Motor neuron (in vitro differentiated cells): ENCODE measurements at regions not wholly inside any gene's neighbourhood (a gene's known extent, or its start where the extent isn't known, plus 50 kb on each side); places are given as distances from the start of the nearest gene placed in this dataset.
"Not testable (repeated sequence)": the region's sequence is repeated elsewhere in the genome, so short reads cannot be mapped to it uniquely, and the experiment has no call there.

Source experiments
- ATAC-seq, 8 experiments: fragments of 200-7000 bp; cut with Tn5 transposase; replicated peaks in 6 of 8; 2 replicates each; pipeline ENCODE4 v1.8.0; 2021; ENCODE audit warnings: mild to moderate bottlenecking in 8 of 8, moderate library complexity in 8 of 8
- H3K27ac ChIP-seq, 2 donors: fragments of 250-450 bp; sonication (Bioruptor Pico); 2 replicates each; pipeline ENCODE4 v1.9.0; 2021; ENCODE audit warnings: antibody characterized with exemption in 2 of 2, mild to moderate bottlenecking in 2 of 2, moderate library complexity in 1 of 2
- H3K4me1 ChIP-seq, 2 donors: fragments of 250-450 bp; sonication (Bioruptor Pico); replicated peaks in 1 of 2; 2 replicates each; pipeline ENCODE4 v1.6.1; 2021; ENCODE audit warnings: antibody characterized with exemption in 2 of 2, mild to moderate bottlenecking in 2 of 2, moderate library complexity in 1 of 2
- H3K4me3 ChIP-seq, 5 donors: fragments of 250-450 bp; sonication (Bioruptor Pico); 2 replicates each; pipeline ENCODE4 v1.9.0; 2021; ENCODE audit warnings: antibody characterized with exemption in 5 of 5, mild to moderate bottlenecking in 5 of 5, moderate library complexity in 4 of 5
- WGBS, 10 experiments: fragments of 450-650 bp; shearing (Covaris generic); methylation state at CpG; one replicate each; pipeline ENCODE4 v1.0.0; 2022; 5-methylcytosine and 5-hydroxymethylcytosine counted together
- in situ Hi-C, 9 experiments: fragments of 400-800 bp; cut with MboI; loops; one replicate each; pipeline ENCODE4 v1.15.0; 2021; ENCODE audit warnings: low sequenced_read_pairs in 9 of 9, low pct_unique_long_range_greater_than_20kb in 2 of 9; ENCODE audit not compliant: unreplicated experiment in 9 of 9

DNA sequence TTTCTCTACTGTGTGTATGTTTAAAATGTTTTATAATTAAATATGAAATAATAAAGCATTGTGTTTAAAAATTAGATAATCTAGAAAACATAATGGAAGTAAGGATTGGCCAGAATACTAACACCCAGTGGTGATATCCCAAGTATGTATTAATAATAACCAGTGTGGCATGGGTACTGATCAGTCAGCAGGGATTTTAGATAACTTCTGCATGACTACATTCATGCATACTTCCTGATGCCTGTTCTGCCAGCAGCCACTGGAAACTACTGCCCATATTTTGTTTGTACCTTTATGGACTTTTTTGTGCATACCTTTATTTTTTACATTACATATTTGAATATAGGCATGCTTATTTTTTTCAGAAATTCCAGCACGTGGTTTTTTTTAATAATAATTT, 156.6 kb upstream of the TMEM196 start:
- no peak for ATAC-seq
- in situ Hi-C loops = no loop called here
- 0 to 100% (median 45%) methylated on average over 1 of the region's 1 CpG; no CpG with 5 or more reads in 1 of the 10 experiments for WGBS, 10 experiments

DNA sequence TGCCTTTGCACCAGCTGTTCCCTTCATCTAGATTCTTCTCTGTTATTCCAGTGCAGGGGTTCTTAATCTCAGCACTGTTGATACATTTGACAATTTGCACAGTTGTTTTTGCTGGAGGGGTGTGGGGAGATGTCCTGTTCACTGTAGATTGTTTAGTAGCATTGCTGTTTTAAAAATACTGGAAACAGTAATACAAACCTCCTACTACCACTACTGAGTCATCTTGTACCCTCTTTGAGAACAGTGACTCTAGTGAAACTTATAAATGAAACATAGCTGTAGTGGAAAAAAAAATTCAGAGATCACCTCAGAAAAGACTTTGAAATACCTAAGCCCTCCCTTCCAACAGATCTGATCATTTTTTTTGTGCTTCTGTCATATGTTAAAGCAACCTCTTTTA, 154.8 kb upstream of the TMEM196 start:
- no peaks in the 10 kb centered on the region for H3K4me1 ChIP-seq
- ATAC-seq = no peak
- H3K4me3 ChIP-seq = no peak overlapping the region
- H3K27ac ChIP-seq = no peak overlapping the region
- in situ Hi-C loops = no loop called here

More for the DNA sequence above, 156.6 kb upstream of the TMEM196 start:
- no peak overlapping the region for H3K4me3 ChIP-seq
- H3K4me1 ChIP-seq = no peaks in the 10 kb centered on the region
- H3K27ac ChIP-seq = no peak overlapping the region

DNA sequence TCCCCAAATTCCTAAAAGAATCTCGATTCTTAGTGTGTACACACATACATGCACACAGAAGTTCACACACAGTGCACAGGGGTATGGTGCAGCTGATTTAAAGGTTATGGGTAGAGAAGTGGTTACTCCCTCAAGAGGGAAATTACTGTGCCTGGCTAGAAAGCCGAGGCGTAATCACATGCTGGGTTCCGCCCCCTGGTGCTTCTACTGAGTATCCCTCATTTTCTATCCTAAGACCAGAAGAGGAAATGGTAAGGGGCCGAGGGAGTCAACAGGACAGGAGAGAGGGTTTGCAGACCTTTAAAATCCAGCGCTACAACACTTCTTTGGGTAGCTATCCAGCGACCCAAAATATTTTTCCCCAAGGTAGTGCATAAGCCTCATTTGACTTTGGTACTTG, 147.3 kb upstream of the TMEM196 start:
- Histone ChIP-seq H3K4me3 (no peak overlapping the region), H3K27ac (no peak overlapping the region), H3K4me1 (peaks cover 4 to 8% of the 10 kb centered on the region in 2 donors)
- ATAC-seq = no peak
- 78 to 100% (median 89%) methylated on average over 2 to 6 of the region's 7 CpGs; no CpG with 5 or more reads in 4 of the 10 experiments for WGBS, 10 experiments
- in situ Hi-C loops = no loop called here

DNA sequence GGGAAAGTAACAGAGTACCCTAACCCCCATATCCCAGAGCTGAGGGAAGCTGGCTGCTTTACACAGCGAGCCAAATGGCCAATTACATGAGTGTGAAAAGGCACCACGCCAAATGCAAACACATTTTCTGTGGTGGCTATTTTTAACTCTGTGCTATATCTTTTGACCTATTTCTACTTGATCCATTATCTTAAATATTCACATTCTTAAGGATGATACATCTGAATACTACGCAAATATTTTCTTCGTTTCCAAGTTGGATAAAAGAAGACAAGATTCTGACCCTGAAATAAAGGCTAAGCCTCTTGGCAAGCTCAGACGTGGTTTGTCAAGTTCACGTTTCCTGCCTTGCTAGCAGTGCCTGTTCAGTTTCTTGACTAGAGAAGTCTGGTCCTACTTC, 146.7 kb upstream of the TMEM196 start:
- Histone ChIP-seq H3K4me1 (peaks cover 6 to 10% of the 10 kb centered on the region in 2 donors), H3K4me3 (no peak overlapping the region), H3K27ac (no peak overlapping the region)
- in situ Hi-C loops = no loop called here
- WGBS, 10 experiments = 16 to 98% (median 86%) methylated on average over 1 to 6 of the region's 6 CpGs; no CpG with 5 or more reads in 1 of the 10 experiments
- peak in 2 of 8 experiments; percentile 24 to 61 for ATAC-seq

DNA sequence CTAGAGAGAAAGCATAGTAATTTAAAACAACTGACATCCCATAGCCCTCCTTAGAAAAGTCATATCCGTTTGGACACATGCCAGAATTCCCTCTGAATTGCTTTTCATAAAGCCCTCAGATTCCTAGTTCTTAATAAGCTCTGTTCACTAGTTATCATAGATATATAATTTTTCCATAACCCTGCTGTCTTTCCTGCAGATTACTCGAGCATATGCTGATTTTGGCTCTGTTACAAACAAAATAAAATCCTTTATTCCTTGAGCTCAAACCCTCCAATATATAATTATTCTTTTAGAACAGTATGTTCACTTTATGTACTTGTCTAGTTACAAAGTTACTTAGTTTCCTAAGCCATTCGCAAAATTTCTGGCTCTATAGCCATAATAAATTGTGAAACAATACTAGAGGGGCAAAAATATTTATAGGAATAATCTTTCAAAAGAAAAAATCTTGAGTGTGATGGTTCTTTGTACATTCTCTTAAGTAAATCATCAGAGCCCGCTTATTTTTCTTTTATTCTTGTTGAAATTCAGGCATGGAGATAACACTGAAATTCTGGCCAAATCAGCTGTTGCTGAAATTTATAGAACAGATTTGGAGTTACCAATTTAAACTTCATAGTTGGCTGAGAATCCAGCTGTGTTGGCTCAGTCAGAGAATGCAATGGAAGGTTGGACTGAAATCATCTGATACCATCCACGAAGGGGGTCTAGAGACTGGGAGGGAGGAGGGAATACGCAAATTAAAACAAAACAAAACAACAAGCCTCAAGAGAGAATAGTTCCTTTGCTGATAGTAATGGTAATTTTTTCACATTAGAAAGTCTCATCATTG, 146.1 kb upstream of the TMEM196 start:
- in situ Hi-C loops = no loop called here
- H3K4me3 ChIP-seq = no peak overlapping the region
- 11 to 87% (median 67%) methylated on average over 2 to 6 of the region's 6 CpGs for WGBS, 10 experiments
- no peak overlapping the region for H3K27ac ChIP-seq
- peaks cover 6 to 10% of the 10 kb centered on the region in 2 donors for H3K4me1 ChIP-seq
- peak in 1 of 8 experiments; percentile 32 for ATAC-seq

DNA sequence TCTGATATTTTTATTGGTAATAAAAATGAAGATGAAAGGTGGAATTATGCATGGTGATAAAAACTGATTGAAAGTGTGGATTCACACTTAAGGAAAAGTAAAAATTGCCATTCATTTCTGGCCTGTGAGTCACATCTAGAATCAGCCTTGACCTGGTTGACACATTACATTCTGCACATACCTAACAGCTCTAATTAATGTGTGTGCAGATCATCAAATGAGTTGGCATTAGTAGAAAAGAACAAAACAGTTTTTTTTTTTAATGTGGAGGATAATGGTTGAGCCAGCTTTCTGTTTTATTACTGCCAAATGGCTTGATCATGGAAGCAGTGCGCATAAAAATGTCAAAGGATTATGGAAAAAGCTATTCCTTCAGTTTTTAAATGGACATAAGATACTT, 142.6 kb upstream of the TMEM196 start:
- Histone ChIP-seq H3K27ac (no peak overlapping the region), H3K4me1 (peaks cover 6 to 10% of the 10 kb centered on the region in 2 donors), H3K4me3 (no peak overlapping the region)
- 56 to 100% (median 90%) methylated on average over 1 of the region's 1 CpG; no CpG with 5 or more reads in 1 of the 10 experiments for WGBS, 10 experiments
- in situ Hi-C loops = no loop called here
- peak in 2 of 8 experiments; percentile 24 to 63 for ATAC-seq

DNA sequence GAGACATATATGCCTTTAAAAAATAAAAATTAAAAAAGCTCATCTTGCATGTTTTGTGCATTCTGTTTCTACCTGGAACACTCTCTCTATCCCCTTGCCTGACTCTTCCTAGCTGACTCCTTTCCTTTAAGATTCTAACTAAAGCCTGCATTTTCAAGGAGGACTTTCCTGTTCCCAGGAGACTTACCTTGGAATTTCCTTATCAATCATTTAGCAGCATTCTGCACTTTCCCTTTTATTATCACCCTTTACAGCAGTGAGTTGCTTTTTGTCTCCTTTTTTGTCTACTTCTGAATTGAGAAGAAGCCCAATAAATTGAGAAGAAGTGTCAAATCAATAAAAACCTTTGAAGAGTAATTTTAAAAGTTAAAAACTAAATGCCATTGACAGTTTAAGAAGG, 142.2 kb upstream of the TMEM196 start:
- Histone ChIP-seq H3K4me3 (no peak overlapping the region), H3K4me1 (peaks cover 6 to 10% of the 10 kb centered on the region in 2 donors), H3K27ac (no peak overlapping the region)
- in situ Hi-C loops = no loop called here
- ATAC-seq = no peak

DNA sequence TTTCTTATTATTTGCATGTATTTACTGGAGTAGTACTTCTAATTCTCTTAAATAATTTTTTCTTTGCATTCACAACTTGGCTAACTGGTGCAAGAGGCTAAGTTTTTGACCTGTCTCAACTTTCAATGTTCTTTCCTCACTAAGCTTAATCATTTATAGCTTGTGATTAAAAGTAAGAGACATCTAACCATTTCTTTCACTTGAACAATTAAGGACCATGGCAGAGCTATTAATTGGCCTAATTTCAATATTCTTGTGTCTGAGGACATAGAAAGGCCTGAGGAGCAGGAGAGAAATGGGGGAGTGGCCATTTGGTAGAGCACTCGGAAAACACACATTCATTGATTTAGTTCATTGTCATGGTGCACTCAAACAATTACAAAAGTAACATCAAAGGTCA, 141.4 kb upstream of the TMEM196 start:
- 60 to 100% (median 80%) methylated on average over 1 of the region's 1 CpG; no CpG with 5 or more reads in 3 of the 10 experiments for WGBS, 10 experiments
- Histone ChIP-seq H3K27ac (no peak overlapping the region), H3K4me3 (no peak overlapping the region), H3K4me1 (peaks cover 6 to 10% of the 10 kb centered on the region in 2 donors)
- in situ Hi-C loops = no loop called here
- ATAC-seq = no peak

DNA sequence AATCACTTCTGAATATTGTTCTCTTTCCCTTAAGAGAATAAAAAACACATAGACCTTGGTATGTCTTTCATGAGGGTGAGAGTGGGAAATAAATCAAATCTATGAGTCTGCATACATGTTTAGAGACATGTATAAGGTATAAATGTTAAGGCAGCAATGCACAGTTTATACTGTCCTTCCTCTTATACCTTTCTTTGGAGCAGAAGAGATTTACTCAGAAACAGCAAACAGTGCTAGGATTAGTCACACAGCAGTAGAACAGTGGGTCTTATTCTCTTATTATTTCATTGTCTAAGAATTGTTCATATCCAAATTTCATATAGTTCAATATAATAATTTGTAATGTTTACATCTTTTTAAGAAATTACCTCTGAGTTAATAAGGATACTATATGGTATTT, 126.7 kb upstream of the TMEM196 start:
- Histone ChIP-seq H3K27ac (no peak overlapping the region), H3K4me3 (no peak overlapping the region), H3K4me1 (no peaks in the 10 kb centered on the region)
- no peak for ATAC-seq
- in situ Hi-C loops = no loop called here

DNA sequence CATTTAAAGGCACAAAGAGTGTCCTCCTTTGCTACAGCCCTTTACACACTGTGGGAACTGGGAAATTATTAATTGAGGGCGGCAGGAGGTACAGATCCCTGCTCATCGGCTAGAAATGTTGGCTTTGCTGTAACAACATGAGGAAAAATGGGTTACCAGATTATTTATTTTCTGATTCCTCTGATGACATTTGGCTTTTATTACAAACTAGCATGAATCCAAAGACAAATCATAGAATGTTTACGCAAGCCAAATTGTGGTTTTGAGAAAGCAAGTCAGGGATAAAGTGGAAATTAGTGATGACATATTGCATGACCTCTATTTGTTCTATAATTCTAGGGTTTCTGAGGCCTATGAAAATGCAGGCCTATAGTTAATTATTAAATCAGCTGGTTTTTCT, 126.1 kb upstream of the TMEM196 start:
- no peak overlapping the region for H3K4me3 ChIP-seq
- no peak for ATAC-seq
- no peak overlapping the region for H3K27ac ChIP-seq
- 6 to 100% (median 46%) methylated on average over 2 to 3 of the region's 3 CpGs; no CpG with 5 or more reads in 2 of the 10 experiments for WGBS, 10 experiments
- in situ Hi-C loops = no loop called here
- H3K4me1 ChIP-seq = no peaks in the 10 kb centered on the region

DNA sequence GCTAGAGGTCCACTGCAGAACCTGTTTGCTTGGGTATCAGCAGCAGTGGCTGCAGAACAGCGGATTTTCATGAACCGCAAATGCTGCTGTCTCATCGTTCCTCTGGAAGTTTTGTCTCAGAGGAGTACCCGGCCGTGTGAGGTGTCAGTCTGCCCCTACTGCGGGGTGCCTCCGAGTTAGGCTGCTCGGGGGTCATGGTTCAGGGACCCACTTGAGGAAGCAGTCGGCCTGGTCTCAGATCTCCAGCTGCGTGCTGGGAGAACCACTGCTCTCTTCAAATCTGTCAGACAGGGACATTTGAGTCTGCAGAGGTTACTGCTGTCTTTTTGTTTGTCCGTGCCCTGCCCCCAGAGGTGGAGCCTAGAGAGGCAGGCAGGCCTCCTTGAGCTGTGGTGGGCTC, 109.5 kb upstream of the TMEM196 start:
- H3K27ac ChIP-seq, H3K4me3 ChIP-seq, in situ Hi-C loops, ATAC-seq, H3K4me1 ChIP-seq: not testable (repeated sequence)
- 57 to 100% (median 73%) methylated on average over 1 to 7 of the region's 11 CpGs; no CpG with 5 or more reads in 6 of the 10 experiments for WGBS, 10 experiments

DNA sequence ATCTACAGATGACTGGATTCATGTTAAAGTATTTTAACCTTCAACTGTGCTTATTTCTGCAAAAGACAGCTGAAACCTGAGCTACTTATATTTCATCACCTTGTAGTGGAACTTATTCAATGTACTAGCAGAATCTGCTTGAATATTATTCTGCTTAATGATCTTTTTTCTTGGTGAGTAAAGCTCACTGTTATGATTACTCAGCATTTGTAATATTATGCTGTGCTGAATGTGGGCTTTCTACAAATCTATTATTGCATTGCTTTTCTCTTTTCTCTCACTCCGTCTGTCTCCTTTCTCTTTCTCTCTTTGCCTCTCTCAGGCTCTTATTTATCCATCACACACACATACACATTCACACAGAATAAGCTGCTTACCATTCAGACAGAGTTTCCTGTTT, 98.7 kb upstream of the TMEM196 start:
- WGBS, 10 experiments = 0 to 100% (median 69%) methylated on average over 1 of the region's 1 CpG; no CpG with 5 or more reads in 2 of the 10 experiments
- no peaks in the 10 kb centered on the region for H3K4me1 ChIP-seq
- H3K27ac ChIP-seq = no peak overlapping the region
- H3K4me3 ChIP-seq = no peak overlapping the region
- in situ Hi-C loops = no loop called here
- no peak for ATAC-seq

DNA sequence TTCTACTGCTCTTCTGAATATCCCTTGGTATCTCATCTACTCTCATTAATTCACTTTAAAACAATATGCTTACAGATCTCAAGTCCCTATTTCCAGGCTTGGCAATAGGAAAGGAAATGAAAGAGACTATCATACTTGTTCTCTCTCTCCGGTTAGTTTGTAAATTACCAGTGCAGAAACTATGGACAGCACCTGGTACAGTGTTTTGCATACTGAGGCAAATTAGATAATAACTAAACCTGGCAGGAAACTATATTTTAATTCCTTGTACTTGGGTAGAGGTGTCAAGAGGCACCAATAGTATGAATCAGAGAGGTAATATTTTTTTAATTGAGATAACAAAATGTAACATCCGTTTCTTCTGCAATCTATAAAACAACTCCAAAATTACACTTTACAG, 97.7 kb upstream of the TMEM196 start:
- in situ Hi-C loops = no loop called here
- no peak overlapping the region for H3K27ac ChIP-seq
- H3K4me3 ChIP-seq = no peak overlapping the region
- ATAC-seq = no peak
- 17 to 100% (median 82%) methylated on average over 1 to 2 of the region's 2 CpGs; no CpG with 5 or more reads in 1 of the 10 experiments for WGBS, 10 experiments
- H3K4me1 ChIP-seq = no peaks in the 10 kb centered on the region

DNA sequence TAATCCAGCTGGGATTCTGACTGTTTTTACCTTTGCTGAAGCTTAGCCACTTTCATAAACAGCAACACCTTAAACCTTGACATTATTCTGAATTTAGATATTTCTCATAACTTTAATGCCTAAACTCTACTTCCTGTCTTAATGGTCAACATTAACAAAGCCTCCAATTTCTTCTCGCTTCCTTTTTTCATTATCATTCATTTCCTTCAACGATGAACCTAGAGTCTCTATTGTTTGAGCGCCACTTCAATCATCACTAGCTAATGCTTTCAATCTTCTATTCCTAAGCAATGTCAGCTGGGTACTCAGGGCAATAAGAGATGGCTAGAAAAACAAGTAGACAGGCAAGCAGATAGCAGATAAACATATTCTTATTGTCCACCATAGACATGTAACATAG, 96.6 kb upstream of the TMEM196 start:
- 0 to 90% (median 73%) methylated on average over 1 to 3 of the region's 3 CpGs for WGBS, 10 experiments
- Histone ChIP-seq H3K4me3 (no peak overlapping the region), H3K4me1 (no peaks in the 10 kb centered on the region), H3K27ac (no peak overlapping the region)
- in situ Hi-C loops = no loop called here
- ATAC-seq = no peak
